GM21360 (cell line): ENCODE measurements at regions not wholly inside any gene's neighbourhood (a gene's known extent, or its start where the extent isn't known, plus 50 kb on each side); places are given as distances from the start of the nearest gene placed in this dataset.

Source experiments
- ATAC-seq: cut with Tn5 transposase; IDR thresholded peaks from one replicate; pipeline ENCODE4 v1.9.1; 2021; ENCODE audit warnings: mild to moderate bottlenecking, moderate library complexity; ENCODE audit not compliant: unreplicated experiment

DNA sequence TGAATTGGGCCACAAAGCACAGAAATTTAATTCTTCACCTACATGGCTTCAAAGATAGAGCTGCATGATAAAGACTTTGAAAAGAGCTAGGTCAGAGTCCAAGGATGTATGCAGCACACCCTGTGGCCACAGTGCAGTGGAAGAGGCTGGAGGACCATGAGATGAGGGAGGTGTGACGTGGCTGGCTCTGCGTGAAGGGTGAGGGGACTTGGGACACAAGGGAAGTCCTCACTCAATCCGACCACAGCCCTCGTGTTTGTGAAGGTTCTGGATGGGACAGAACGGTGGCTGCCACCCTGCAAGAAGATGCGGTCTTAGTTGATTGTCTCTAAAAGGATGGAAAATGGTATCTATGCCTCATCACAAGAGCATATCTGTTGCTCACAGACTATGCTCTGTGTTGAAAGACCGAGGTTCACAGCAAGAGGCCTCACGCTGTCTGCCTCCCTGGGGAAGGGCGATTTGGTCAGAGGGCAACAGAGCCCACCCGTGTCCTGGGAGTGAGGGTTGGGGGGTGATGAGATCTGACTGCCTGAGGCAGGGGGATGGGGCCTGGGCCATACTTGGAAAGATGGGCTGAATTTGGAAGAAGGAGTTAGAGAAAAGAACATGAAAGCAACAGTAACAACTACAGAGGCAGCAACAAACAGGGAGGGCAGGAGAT, 174.4 kb upstream of the SHH start:
- ATAC-seq: no peak

- no peak for ATAC-seq
Measured at GRCh38 chr7:155985518-155986250, 173.4 kb upstream of the SHH start.

DNA sequence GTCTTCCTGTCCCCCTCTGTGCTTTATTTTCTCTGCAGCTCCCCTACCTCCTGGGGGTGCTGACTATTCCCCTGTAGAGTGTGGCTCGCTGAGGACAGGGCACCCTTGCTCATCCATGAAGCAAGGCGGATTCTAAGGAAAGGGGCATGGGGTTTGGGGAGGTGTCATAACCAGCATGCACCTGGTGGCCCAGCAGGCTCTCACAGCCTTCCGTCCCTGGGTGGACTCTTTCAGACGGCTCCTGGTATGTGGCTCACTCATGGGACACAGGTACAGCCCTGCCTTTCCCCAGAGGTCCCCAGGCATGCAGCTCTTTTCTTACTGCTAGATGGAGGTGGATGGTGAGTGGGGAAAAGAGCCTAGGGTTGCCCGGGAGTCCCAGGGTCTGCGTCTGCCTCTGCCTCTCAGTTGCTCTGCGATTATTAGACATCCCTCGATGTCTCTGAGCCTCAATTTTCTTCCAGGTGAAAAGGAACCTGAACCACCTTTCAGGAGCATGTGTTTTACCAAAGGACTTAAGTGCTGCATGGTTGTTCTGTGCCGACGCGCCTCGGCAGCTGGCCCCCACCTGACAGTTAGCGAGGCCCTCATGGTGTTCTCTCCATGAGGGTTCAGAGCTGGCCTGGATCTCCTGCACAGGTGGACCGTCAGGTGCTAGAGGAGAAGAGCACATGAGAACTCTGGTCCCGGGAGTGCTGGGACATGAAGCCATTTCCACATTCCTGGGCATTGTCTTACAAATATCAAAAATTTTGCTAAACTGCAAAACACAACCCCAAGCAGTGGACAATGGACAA, 172.5 kb upstream of the SHH start:
- ATAC-seq: no peak

DNA sequence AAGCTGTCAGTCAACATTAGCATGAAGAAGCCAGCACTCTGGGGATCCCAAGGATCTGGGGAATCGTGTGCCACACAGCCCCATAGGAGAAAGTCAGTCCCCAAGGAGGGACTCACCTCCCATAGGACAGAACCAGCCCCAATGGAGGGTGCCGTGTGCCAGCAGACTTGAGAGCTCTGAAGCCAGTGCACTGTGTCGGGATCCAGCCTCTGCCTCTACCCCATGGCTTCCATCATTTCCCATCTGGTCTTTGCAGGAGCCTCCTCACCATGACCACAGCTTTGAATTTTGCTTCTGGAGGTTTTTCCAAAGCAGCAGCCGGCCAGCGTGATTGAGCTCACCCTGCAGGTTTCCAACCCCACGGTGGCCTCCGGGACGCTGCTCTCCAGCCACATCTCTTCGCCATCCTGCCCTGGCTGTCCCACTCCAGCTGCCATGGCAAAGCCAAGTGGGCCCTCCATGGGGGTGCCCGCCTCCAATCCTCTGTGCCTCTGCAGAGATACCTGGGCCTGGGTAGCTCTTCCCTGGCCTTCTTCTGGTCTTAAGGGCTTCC, 171.8 kb upstream of the SHH start:
- no peak for ATAC-seq

GRCh38 chr7:155983176-155983815, 171.0 kb upstream of the SHH start:
- ATAC-seq: no peak

- ATAC-seq: no peak
Measured at GRCh38 chr7:155981703-155982102, 169.4 kb upstream of the SHH start.

DNA sequence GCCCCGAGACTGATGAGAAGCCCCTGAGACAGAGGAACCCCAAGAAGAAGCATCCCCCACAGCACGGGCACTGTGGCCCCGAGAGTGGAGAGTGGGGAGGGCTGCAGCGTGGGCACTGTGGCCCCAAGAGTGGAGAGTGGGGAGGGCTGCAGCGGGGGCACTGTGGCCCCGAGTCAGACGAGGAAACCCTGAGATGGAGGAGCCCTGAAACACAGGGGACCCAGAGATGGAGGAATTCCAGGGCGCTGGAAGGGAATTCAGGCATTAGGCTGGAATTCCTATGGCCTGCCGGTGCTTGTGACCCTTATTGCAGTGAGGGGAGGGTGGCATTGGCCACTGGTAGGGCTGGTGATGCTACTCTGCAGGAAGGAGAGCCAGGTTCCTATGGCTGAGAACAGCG, 168.6 kb upstream of the SHH start:
- ATAC-seq: no peak

- ATAC-seq: no peak
Measured at GRCh38 chr7:155979994-155980393, 167.7 kb upstream of the SHH start.

DNA sequence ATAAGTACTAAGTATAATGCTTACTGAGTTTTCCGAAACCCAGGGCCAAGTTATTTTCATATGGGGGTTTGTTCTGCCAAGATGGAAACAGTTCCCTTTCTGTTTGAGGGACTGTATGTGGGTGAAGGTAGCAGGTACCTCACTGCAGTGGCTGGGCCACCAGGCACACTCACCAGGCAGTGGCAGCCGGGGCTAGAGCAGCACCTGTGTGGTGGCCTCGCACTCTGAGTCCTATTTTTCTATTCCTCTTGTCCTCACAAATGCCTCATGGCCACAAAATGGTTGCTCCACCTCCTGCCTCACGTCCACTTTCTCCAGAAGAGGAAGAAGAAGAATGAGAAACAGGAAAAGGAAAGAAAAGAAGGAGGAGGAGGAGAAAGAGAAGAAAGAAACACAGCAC, 167.3 kb upstream of the SHH start:
- no peak for ATAC-seq

DNA sequence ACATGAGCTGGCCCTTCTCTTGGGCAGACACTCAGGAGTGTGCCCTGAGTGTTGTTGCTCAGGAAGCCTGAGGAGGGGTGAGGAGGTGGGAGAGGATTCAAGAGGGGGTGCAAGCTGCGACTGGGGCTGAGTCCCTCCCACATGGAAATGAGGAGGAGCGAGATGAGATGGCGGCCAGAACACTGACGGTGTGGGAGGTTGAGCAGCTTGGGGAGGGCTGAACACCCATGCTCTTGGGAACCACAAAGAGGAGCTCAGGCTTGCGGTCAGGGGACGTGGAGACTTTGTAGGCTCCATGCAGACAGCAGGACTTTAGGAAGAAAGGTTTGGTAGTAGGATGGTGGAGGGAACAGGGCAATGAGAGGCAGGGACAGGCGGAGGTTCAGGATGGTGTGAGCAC, 163.2 kb upstream of the SHH start:
- no peak for ATAC-seq

GRCh38 chr7:155974186-155974897, 162.1 kb upstream of the SHH start:
- no peak for ATAC-seq

DNA sequence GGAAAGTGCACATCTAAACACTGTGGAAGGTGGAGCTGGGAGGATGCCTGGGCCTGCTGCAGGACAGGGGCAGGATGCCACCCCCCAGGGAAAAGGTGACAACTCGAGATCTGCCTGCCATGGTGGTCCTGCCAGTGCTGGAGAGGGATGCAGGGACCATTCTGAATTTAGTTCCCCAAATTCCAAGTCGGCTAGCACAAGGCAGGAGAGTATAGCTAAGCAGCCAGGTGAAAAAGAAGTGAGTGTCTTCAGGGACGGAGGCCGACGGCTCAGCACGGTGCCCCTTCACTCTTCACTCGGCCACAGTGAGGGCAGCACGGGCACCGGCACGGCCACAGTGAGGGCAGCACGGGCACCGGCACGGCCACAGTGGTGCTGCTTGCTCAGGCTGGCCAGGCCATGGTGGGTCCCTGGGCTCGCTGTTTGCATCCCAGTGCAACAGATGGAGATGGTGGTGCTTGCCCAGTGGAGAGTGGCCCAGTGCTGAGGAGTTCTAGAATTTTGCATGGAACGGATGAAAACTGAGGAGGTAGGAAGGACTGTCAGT, 161.3 kb upstream of the SHH start:
- ATAC-seq: no peak

- no peak for ATAC-seq
Measured at GRCh38 chr7:155972651-155973390, 160.6 kb upstream of the SHH start.

- no peak for ATAC-seq
Measured at GRCh38 chr7:155972247-155972646, 160.0 kb upstream of the SHH start.

- no peak for ATAC-seq
Measured at GRCh38 chr7:155971180-155971770, 159.0 kb upstream of the SHH start.

DNA sequence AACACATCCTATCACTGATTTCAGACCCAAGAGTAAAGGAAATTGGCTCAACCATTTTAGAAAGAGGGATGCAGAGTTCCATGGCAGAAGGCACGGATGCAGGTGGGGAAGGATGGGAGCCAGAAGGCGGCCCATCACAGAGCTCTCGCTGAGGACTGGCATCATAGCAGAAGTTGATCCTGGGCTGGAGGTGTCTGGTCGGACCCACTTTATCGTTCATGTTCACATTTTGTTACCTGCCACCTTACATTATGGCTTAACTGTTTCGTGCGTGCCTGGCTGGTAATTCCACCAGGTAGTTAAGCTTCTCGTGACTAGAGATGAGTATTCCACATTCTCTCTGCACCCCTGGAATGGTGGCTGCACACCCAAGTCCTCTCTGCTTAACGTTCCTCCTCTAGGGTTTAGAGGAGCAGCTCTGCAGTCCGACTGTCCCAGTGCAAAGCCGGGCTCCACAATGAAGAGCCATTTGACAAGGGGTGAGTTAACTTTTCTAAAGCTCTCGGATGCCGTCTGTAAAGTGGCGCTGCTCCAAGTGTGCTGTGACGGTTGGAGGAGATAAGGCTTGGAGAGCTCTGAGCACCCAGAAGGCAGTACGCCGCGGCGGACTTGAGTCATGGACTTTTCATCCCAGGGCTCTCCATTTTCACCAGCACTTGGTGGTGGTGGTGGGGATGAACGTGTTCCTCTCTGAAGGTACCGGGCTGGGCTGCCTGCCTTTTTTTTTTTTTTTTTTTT, 157.1 kb upstream of the SHH start:
- no peak for ATAC-seq

GRCh38 chr7:155965010-155965409, 152.7 kb upstream of the SHH start:
- peak; percentile 64 for ATAC-seq

- ATAC-seq: no peak
Measured at GRCh38 chr7:155964543-155964942, 152.3 kb upstream of the SHH start.
